ENCODE measurements at regions not wholly inside any gene's neighbourhood (a gene's known extent, or its start where the extent isn't known, plus 50 kb on each side); places are given as distances from the start of the nearest gene placed in this dataset.

DNA sequence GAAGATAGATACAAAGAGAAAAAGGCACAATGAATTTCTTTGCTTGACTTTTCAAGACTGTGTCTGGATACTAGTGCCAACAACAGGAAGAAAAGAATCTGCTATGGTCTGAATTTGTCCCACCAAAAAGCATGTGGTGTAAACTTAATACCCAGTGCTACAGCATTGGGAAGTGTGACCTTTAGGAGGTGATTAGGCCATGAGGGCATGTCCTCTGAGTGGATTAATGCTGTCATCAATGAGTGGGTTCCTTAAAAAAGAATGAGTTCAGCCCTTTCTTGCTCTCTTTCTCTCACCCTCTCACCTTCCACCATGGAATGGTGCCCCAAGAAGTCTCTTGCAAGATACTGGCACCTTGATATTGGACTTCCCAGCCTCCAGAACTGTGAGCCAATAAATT lies 155.7 kb upstream of the GPRIN3 start:
- H3K4me1 ChIP-seq = no peaks in the 10 kb centered on the region
- no peaks in the 10 kb centered on the region for H3K9me3 ChIP-seq
- no peak overlapping the region for H3K27ac ChIP-seq
- H3K36me3 ChIP-seq = no peaks in the 10 kb centered on the region
- H3K27me3 ChIP-seq = no peaks in the 10 kb centered on the region
- no peak overlapping the region for H3K4me3 ChIP-seq
- no peak for DNase-seq
- TF ChIP-seq POLR2A (IDR thresholded peaks at IDR 0.05) = no peak
- TF ChIP-seq, protein P1, sequence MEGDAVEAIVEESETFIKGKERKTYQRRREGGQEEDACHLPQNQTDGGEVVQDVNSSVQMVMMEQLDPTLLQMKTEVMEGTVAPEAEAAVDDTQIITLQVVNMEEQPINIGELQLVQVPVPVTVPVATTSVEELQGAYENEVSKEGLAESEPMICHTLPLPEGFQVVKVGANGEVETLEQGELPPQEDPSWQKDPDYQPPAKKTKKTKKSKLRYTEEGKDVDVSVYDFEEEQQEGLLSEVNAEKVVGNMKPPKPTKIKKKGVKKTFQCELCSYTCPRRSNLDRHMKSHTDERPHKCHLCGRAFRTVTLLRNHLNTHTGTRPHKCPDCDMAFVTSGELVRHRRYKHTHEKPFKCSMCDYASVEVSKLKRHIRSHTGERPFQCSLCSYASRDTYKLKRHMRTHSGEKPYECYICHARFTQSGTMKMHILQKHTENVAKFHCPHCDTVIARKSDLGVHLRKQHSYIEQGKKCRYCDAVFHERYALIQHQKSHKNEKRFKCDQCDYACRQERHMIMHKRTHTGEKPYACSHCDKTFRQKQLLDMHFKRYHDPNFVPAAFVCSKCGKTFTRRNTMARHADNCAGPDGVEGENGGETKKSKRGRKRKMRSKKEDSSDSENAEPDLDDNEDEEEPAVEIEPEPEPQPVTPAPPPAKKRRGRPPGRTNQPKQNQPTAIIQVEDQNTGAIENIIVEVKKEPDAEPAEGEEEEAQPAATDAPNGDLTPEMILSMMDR (IDR thresholded peaks at IDR 0.05) = no peak

- Histone ChIP-seq H3K4me1 (no peaks in the 10 kb centered on the region), H3K9me3 (peaks cover 0 to 22% (median 7%) of the 10 kb centered on the region in 4 donors), H3K4me3 (no peak overlapping the region), H3K27me3 (no peaks in the 10 kb centered on the region), H3K27ac (no peak overlapping the region), H3K36me3 (no peaks in the 10 kb centered on the region)
- no peak for DNase-seq
- no peak for TF ChIP-seq POLR2A (IDR thresholded peaks at IDR 0.05)
- TF ChIP-seq, protein P1 (IDR thresholded peaks at IDR 0.05) = no peak
Measured at GRCh38 chr4:89447543-89447942, 139.9 kb upstream of the GPRIN3 start.

GRCh38 chr4:89446193-89446592 lies 138.6 kb upstream of the GPRIN3 start:
- TF ChIP-seq, protein P1 (IDR thresholded peaks at IDR 0.05) = no peak
- TF ChIP-seq POLR2A (IDR thresholded peaks at IDR 0.05) = no peak
- Histone ChIP-seq H3K9me3 (peaks cover 0 to 22% (median 7%) of the 10 kb centered on the region in 4 donors), H3K27ac (no peak overlapping the region), H3K4me3 (no peak overlapping the region), H3K27me3 (no peaks in the 10 kb centered on the region), H3K4me1 (no peaks in the 10 kb centered on the region), H3K36me3 (no peaks in the 10 kb centered on the region)
- DNase-seq = no peak

- Histone ChIP-seq H3K27me3 (no peaks in the 10 kb centered on the region), H3K27ac (no peak overlapping the region), H3K9me3 (no peaks in the 10 kb centered on the region), H3K4me3 (no peak overlapping the region), H3K4me1 (no peaks in the 10 kb centered on the region), H3K36me3 (no peaks in the 10 kb centered on the region)
- TF ChIP-seq, protein P1 (IDR thresholded peaks at IDR 0.05) = no peak
- TF ChIP-seq POLR2A (IDR thresholded peaks at IDR 0.05) = no peak
- DNase-seq = no peak
Measured at GRCh38 chr4:89439533-89439932, 131.9 kb upstream of the GPRIN3 start.

- no peak overlapping the region for H3K27ac ChIP-seq
Measured at GRCh38 chr4:89438102-89438831, 130.7 kb upstream of the GPRIN3 start.

More at GRCh38 chr4:89438102-89438831, 130.7 kb upstream of the GPRIN3 start:
- H3K9me3 ChIP-seq = no peaks in the 10 kb centered on the region
- peak in 2 of 3 donors; percentile 18 to 66 for DNase-seq
- H3K27me3 ChIP-seq = no peaks in the 10 kb centered on the region
- TF ChIP-seq, protein P1 (IDR thresholded peaks at IDR 0.05) = peak; percentile 18 to 61 (median 40)
- no peak for TF ChIP-seq POLR2A (IDR thresholded peaks at IDR 0.05)
- no peaks in the 10 kb centered on the region for H3K36me3 ChIP-seq
- H3K4me1 ChIP-seq = no peaks in the 10 kb centered on the region
- no peak overlapping the region for H3K4me3 ChIP-seq
